ENCODE measurements at regions not wholly inside any gene's neighbourhood (a gene's known extent, or its start where the extent isn't known, plus 50 kb on each side); places are given as distances from the start of the nearest gene placed in this dataset.

- TF ChIP-seq CTCF (IDR thresholded peaks at IDR 0.05) (no peak), POLR2AphosphoS5 (IDR thresholded peaks at IDR 0.05) (no peak), EP300 (IDR thresholded peaks at IDR 0.05) (no peak)
Measured at GRCh38 chr9:8224381-8224801, 424.8 kb upstream of the DMAC1 start.

All from gastroesophageal sphincter (tissue), 3 donors.